ENCODE measurements at regions not wholly inside any gene's neighbourhood (a gene's known extent, or its start where the extent isn't known, plus 50 kb on each side); places are given as distances from the start of the nearest gene placed in this dataset.

DNA sequence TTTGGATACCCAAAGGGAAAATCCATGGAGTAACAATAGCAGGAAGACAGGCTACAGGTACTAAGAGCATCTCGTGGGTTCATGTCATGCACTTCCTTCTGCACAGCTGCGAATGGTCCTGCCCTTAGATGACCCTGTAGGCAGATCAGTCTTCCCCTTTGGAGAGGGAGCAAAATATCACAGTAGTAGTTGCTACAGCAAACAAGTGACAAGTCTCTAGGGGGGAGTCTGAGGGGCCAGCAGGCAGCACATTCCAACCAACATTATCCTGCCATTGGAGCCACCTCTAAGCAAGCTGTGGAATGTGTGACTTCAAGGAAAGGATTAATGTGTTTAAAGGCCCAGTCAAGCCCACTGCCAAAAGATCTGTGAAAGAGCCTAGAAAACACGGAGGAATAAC is 273.2 kb upstream of the PARD3B start:
- peak in 2 of 3 donors; percentile 20 to 42 for DNase-seq

DNA sequence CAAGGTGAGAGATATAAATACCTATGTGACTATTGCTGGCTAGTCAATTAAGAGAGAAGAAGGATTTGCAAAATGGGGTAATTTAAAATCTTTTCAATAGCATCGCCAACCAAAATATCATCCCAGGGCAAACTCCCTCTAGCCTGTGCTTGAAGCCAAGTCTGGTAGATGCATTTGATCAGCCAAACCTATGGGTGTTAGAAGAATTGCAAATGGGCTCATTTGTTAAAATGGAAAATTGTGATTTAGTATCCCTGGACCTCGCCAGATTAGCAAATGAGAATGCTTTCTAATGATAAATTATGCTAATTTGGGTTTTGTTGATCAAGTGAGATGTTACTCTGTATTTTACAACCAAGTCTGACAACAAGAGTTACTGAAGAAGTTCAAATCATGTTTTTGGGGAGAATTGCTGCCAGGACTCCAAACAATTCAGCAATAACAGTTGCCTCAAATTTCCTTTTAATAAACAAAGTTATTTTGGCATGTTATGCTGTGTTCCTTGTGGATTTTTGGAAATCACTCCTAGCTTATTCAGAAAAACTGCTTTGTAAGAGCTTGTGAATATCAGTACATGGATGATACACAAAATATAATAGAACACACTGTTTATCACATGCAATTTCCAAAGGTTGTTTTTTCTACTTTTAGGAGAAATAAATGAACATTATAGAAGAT is 272.5 kb upstream of the PARD3B start:
- DNase-seq: peak in 1 of 3 donors; percentile 43

DNA sequence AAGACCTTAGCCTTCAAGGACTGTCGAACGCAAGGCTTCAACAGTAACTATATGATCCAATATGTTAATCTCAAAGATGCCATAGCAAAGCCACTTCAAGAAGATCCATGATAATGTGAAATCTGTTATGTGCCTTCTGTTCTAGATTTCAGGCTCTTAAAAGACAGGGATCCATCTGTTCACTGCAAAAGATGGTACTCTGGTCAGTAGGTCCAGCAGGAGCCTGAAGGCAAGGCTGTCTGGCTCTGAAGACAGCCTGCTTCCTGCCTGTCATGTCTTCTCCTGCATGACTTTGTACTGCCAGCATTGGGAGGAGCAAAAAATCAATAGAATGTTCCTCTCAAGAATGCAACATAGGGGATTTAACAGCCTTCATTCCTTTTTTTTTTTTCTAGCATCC is 270.8 kb upstream of the PARD3B start:
- DNase-seq: no peak

DNA sequence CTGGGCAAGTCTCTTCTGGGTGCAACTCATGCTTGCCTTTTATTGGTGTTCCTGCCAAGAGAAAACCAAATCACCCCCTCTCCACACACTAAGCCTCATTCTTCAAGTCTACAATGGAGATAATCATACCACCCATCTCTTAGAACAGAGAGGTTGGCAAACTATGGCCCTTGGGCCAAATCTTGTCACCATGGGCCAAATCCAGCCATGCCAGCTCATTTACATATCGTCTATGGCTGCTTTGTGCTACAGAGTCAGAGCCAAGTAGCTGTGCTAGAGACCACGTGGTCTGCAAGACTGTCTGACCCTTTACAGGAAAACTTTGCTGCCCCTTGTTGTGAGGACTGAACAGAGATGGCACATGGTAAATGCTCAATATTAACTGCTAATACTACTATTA is 270.3 kb upstream of the PARD3B start:
- no peak for DNase-seq

DNA sequence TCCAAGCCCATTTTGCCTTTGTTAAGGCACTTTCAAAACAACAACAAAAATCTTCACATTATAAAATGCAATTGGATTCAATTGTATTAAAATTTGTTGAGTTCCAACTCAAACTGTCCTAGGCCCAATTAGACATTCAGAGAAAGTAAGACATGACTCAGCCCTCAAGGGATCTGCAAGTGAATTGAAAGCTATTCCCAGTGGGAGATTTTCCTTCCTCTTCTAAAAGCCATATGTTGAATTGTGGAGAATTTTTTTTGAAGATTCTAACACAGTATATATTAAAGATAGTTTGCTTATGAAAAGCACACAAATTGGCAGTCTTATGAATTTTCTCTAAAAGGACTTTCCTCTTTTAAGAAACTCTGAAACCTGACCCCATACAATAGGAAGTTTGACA is 268.0 kb upstream of the PARD3B start:
- DNase-seq: no peak

DNA sequence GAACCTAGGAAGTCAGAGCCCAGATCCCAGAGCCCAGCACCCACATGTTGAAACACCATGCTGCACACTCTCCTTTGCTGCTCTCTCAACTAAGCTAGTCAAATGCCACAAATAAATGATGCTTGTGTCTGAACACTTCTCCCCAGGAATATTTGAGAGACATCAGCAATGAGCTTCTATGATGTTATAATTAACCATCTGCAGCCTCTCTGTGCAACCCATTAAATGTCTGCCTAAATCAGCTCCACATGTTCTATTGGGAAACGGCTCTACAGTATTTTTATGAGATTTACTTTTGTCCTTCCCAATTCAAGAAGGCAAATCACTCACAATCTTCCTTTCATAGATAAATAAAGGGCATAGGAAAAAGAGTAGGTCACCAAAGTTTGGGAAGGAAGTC is 266.8 kb upstream of the PARD3B start:
- DNase-seq: no peak

DNA sequence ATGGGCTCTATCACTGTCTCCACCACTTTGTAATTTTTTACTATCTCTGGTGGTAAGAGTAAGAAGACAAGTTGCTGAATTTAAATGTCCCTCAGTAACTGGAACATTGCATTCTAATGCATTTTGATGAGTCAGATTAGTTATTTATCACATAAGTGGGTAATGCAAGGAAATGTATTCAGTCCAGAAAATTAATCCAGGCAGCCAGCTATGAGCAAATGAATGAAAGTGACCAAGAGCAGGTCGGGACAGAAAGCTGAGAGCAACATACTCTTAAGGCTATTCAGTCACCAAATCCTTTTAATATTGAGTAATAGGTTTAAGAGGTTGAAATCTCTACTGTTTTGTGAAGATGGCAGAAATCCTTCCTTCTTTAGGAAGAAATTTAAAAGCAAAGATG is 265.5 kb upstream of the PARD3B start:
- DNase-seq: no peak

DNA sequence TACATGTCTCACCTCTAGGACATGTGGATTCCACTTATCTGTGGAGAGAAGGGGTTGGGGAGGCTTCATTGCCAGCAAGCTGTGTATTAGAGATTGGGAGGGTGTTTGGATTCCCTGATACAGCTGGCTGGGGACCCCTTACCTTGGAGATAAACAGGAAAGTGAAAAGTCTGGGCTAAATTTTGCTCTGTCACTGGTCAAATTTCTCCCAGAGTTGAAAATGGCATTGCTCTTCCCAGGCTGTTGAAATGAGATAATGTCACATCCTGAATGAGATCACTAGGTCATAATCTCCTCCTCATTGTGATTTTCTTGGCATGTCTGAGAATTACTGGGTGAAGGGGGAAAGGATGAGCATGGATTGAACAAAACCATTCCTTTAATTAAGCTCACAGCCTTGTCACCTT is 265.0 kb upstream of the PARD3B start:
- DNase-seq: no peak

DNA sequence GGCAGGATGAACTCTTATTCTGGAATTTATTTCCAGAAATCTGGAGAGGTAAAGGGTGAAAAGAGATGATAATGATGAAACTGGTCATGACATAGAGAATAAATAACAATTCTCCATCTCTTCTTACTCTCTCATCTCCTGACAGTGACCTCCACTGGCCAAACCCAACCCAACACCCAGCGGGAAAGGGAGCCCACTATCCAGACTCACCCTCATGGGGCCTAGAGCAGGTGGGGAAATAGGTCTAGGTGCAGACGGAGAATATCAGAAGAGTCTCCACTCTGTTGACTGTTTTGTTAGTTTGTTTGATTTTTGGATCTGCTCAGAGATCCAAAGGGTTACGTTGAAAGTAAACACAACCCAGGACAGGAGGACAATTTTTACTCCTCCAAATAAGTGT is 263.2 kb upstream of the PARD3B start:
- DNase-seq: no peak

DNA sequence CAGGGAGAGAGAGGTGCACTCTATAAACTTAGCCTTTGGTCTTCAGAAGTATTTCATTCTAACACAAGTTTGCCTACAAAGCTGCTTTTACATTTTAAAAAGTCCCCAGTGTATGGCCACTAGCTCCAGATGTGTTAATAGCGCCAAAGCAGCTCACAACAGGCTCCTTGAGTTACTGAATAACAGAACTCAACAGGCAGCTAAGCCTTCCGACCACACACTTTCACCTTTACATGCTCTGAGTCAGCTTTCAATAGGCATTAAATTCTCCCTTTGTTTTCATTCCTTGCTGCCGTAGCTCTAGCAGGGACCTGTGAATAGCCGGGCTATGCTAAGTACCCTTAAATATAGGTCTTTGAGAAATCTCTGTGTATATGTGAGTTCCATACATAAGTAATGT is 262.8 kb upstream of the PARD3B start:
- DNase-seq: no peak

DNA sequence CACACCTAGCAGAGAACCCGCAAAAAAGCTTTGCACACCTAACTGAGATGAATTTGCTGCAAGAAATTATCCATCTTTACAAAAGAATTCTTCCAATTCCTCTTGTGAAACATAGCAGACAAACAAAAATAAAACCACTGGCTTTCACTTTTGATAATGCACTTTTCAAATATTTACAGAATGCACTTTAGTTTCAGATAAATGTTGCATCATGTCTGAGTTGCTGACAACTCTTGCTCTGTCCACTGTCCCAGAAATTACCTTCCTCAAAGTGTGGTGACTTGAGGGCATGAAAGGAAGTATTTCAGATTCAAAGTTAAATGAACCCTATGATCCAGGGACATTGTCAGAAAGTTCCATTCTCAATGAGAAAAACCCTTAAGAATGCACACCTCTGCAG is 256.2 kb upstream of the PARD3B start:
- no peak for DNase-seq

DNA sequence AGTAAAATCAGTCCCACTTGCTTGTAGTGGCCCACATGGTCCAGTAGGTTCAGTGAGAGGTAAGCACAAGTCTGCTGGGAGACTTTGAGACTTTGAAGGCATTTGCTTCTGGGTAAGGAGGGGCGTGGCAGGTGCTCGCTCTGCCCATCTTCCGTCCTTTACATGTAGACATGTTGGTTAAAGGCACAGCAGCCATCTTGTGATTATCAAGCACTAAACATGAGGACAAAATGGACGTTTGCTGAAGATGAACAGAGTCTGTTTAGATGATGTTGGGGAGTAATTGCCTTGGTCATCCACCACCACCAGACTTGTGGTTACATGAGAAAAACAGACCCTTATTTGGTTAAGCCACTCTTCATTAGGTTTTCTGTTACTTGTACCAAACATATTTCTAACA is 252.8 kb upstream of the PARD3B start:
- no peak for DNase-seq

DNA sequence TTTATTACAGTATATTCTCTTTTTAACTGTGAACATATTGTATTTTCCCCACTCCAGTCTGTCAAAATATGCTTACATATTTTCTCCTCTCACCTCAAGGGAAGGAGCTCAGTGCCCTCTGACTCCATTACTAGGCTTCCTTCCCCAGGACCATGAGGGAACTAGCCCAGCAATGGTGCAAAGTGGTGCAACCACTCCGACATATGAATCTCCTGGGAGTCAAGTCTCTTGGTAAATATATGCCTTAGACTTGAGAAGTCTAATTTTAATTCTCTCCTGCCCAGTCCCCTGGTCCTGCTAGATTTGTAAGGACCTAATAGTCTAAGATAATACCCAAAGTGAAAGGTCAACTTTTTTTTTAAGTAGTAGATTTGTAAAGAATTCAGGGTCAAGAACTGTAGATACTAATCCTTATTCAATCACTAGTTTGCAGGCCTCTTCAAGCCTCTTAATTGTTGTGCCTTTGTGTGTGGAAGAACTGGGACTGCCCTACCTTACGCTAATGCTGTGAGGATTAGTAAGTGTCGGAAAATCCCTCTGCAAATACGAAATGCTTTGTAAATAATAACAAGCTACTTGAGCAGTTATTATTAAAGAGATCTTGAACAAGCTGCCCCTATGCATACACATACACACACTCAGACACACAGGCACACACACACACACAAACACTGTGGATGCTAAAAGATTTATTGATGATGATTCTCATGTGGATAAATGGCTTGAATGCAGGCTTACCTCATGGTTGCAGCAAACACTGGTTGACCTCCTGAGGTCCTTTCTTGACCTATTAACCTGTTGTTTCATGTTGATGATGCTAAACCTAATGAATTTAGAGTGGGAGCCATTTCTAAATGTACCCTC is 251.2 kb upstream of the PARD3B start:
- DNase-seq: no peak

DNA sequence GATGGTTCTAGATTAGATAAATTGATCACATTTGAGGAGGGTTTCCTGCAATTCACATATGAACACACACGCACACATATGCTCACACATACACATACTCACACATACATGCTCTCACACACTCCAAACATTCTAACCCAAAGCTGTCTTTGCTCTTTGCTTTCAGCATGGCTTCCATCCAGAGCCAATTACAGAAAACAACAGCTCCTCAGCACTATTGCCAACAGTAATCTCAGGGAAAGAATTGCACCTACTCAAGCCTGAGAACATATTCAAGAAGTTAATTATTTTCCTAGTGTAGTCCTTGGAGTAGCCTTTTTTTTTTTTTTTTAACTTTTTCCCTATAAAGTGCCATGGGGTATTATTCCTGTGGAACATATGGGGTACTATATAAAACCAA is 246.9 kb upstream of the PARD3B start:
- DNase-seq: no peak

DNA sequence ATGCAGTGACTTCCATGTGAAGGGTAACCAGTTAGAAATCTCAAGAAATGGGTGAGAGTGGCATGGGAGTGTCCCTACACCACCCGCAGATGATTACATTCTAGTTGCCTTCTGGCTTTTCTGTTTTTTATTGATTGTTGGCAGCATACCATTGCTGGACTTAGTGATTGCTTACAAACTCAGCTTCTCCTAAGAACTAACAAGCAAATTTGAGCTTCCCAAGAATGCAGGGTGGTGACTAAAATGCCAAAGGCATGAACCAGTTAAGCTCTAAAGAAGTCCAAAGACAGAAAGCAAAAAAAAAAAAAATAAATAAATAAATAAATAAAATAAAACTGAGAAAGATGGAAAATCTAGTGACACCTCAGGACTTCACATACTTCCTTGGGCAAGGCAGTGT is 245.5 kb upstream of the PARD3B start:
- DNase-seq: no peak

DNA sequence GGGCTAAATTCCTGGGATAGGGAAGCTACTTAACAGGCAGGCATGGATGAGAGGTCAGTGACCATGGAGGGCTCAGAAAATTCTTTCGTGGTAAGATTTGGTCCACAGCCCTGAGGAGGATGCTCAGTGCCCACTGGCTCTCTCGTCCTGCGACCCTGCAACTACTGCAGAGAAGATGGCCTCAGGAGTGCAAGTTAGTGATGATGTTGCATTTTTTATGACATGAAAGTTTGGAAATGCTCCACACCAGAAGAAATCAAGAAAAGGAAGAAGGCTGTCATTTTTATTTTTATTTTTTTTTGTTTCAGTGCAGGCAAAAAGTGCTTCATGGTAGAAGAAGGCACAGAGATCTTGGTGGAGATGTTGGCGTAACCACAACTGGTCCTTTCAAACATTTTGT is 238.6 kb upstream of the PARD3B start:
- DNase-seq: no peak

DNA sequence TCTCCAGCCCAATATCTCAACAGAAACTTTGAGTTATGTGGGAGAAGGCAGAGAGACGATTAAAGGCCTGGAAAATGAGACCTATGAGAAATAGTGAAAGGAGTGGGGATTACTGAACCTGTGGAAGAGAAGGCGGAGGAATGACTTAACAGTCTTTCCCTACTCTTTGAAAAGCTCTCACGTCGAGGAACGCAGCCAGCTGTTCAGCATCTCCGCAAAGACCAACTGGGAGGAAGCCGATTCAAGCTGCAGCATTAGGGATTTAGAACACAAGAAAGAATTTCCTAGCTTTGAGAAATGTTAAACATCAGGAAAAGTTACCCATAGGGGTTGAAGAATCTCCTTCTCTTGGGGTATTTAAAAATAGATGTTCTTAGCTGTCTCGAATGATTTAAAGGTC is 233.2 kb upstream of the PARD3B start:
- peak in 1 of 3 donors; percentile 55 for DNase-seq

DNA sequence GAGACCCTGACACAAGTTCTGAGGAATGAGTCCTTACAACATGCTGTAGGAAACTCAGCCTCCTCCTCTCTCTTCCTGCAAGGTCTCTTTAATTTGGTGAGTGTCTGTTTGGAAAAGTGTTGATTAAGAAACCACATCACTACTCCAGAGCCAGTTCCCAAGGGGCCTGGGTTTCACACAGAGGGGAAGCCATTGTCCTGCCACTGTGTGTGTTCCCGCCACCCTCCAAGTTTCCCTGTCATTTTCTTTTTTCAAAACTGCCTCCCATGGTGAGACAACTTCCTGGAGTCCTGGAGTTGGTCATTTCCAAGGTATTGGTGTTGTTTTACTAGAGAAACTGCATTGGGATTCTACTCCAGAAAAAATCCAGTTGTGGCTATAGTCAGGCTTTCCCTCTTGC is 232.0 kb upstream of the PARD3B start:
- DNase-seq: no peak

DNA sequence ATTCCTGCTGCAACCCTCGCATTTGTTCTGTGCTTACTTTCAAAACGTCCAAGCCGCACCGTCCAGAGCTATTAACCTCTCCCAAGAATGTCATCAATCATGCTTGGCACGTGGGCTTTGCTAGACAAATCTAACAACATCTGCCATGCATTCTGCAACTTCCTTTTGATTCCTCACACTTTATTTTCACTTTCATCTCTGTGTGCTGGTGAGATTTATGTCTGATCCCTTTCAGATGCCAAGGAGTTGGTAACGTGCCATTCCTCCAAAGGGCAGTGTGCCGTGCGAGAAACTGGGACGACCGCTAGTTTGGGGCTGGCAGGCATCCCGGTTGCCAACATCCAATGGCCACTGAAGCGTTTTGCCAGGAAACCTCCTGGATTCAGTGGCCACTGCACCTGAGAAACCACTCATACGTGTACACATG is 230.0 kb upstream of the PARD3B start:
- DNase-seq: no peak

DNA sequence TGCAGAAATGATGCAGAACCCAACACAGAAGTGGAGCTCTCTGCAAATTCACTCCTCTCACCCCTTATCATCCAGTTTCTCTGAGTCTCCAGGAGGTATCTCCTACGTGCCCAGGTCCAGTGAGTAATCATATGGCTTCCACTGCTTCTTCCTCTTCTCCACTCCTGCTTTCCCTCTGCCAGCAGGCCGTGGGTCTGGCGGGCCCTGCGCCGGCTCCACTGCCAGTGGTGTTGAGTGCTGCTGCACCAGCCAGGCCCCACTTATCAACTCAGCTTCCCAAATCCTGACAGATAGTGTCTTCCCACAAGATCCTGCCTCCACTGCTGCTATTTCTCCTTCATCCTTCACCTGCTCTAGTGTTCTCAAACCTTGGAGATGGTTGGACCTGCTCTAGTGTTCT is 227.6 kb upstream of the PARD3B start:
- no peak for DNase-seq

DNA sequence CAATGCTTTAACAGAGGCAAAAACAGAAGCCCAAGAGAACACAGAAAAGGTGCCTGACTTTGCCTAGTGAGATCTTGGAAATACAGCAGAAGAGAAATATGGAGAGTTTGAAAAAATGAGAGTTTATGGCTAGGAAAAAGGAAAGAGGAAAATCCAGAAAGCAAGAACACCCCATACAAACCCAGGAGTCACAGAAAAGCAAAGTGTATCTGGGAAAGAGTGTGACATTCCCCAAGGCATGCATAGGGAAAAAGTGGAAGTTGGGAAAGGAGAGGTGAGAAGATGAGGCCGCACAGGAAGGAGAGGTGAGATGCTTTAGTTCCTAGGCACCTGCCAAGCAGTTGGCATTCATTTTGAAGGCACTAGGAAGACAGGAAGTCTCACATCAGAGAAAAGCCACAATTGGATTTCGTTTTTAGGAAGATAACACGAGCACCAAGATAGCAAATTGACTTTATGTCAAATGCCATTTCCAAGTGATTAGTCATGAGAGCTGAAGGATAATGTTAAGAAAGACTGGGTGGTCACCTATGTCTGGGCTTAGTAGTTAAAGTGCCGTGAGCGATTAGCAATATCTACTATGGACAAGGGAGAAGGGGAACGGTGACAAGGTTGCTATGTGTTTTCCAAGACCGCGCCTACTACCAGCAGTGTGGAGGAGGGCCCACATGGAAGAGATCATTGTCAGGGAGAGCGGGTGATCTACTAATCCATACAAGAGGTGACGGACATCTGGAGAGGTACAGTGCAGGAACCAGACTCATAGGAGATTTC is 224.1 kb upstream of the PARD3B start:
- DNase-seq: no peak

DNA sequence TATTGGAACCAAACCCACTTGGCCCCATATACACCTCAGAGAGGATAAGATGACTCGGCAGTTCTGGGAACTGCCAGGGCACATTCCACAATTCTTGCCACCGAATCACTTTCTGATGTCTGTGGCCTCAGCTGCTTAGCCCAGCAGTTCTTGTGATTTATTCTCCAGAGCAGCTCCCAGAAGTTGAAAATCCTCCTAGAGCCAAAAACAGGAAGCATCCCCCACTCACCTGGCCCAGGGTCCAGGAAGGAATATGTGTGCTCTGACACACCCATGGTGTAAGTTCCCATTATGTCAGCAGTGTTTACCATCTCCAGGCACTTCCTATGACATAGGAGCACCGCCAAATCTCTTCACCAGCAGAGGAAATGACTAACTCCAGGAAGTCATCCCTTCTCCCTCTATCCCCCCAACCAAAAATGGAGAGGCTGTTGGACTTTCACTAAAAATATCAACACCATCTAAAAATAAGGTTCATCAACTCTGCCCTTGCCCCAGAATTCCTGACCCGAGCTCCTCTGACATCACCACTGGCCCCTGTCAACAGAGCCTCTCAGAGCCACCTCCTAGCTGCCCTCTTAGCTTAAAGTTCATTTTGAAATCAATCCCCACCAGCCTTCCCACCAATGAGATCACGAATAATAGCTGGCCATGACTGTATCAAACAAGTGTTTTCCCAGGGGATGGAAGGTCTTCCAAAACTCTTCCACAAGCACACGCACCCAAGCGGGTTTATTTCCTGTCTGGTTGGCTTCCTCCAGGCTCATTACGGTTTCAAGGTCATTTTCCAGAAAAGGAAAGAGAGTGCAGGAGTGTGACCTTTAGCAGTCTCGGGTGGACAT is 223.1 kb upstream of the PARD3B start:
- DNase-seq: peak; percentile 9 to 55 (median 22)

All from muscle of back (tissue), 3 donors.